Activated CD8-positive, alpha-beta memory T cell treated with anti-CD3 and anti-CD28 coated beads, Interleukin-2, amount 50 U/mL, for 24 hours (primary cell): ENCODE measurements at regions not wholly inside any gene's neighbourhood (a gene's known extent, or its start where the extent isn't known, plus 50 kb on each side); places are given as distances from the start of the nearest gene placed in this dataset.
"Not testable (repeated sequence)": the region's sequence is repeated elsewhere in the genome, so short reads cannot be mapped to it uniquely, and the experiment has no call there.

ENCODE experiments used
- DNase-seq: peaks from one replicate; pipeline ENCODE4 v3.0.0-alpha.2; 2020; ENCODE audit errors: extremely low read depth

- DNase-seq = no peak
Measured at GRCh38 chr14:105581551-105582341, 55.4 kb downstream of the TMEM121 start.

GRCh38 chr14:105582639-105583038 is 56.3 kb downstream of the TMEM121 start:
- no peak for DNase-seq

DNA sequence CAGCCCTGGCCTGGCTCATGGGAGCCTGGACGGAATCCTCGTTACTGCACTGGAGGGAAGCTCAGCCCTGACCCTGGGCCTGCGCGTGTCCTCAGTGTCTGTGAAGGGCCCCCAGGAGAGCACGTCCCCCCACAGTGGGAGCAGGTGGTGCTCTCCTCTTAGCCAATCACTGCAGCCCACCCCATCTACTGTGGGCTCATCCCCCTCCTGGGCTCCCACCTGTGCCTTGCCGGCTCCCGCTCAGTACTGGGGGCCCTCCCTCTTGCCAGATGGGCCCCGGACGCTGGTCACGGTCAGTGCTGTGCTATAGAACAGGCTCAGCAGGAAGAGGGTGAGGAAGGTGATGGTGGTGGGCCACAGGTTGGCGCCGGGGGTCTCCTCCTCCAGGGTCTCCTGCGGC is 57.5 kb downstream of the TMEM121 start:
- not testable (repeated sequence) for DNase-seq

- not testable (repeated sequence) for DNase-seq
Measured at GRCh38 chr14:105585290-105585689, 58.9 kb downstream of the TMEM121 start.

DNA sequence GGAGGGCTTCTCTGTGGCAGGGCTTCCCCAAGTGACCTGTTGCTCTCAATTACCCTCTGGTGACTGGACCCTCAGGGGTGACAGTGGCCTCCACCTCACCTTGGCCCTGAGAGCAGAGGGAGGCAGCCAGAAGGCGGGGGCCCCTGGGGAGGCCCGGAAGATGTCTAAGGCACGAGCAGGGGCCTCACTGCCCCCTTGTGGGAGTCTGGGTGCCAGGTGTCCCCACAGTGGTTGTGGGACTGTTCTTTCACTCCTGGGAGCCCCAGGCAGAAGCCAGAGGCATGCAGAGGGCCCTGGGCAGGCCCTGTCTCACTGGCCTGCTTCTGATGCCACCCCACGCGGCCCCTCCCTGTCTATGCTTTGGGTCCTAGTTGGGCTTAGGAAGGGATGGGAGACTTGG is 59.3 kb downstream of the TMEM121 start:
- not testable (repeated sequence) for DNase-seq

DNA sequence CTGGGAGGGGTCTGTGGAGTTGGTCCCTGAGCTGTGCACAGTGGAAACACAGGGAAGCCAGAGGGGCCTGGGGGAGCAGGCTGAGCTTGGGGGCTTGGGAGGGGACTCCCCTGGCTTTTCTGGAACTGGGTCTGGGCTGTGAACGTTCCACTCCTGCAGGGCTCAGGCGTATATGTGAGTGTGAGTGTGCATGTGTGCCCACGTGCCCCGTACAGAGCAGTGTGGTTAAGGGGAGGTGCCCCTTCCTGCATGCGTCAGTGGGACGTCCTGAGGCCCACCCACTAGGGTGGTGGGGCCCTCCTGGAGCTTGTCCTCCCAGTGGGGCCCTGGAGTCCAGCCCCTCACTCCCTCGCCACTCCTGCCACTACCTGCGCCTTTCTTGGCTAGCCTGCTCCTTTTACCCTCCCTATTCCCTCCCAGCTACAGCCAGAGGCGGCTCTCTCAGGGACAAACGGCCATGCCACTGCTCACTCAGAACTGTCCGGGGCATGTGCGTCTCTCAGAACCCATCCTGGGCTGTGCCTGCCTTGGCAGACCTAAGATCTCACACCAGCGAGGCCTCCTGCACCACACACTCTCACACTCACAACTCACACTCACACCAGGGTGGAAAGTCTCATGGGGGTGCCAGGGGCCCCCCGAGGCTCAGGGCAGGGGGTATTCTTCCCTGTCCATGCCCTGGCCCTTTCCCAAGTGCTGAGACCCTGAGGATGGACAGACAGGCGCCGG is 59.9 kb downstream of the TMEM121 start:
- DNase-seq = not testable (repeated sequence)

GRCh38 chr14:105587034-105587433 is 60.7 kb downstream of the TMEM121 start:
- not testable (repeated sequence) for DNase-seq

- not testable (repeated sequence) for DNase-seq
Measured at GRCh38 chr14:105587482-105588235, 61.3 kb downstream of the TMEM121 start.

DNA sequence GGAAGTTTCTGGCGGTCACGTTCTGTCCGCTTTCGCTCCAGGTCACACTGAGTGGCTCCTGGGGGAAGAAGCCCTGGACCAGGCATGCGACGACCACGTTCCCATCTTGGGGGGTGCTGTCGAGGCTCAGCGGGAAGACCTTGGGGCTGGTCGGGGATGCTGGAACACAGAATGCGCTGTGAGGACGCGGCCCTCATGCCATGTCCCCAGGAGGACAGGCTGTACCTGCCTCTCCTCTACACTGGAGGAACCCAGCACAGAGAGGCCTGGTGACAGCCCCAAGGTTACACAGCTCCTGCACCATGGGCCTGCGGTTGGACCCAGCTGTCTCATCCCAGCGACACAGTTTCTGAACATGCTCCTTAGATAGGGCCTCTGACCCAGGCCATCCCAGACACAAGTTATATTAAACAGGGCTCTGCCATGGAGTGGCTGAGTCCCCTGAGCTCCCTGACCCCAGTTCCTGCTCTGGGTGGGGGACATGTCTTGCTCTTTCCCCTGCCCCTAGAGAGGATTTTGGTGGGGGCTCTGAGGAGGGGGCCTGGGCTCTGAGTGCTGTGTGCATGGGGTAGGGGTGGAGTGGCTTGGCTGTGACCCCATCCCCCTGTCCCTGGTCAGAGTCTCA is 62.0 kb downstream of the TMEM121 start:
- no peak for DNase-seq

DNA sequence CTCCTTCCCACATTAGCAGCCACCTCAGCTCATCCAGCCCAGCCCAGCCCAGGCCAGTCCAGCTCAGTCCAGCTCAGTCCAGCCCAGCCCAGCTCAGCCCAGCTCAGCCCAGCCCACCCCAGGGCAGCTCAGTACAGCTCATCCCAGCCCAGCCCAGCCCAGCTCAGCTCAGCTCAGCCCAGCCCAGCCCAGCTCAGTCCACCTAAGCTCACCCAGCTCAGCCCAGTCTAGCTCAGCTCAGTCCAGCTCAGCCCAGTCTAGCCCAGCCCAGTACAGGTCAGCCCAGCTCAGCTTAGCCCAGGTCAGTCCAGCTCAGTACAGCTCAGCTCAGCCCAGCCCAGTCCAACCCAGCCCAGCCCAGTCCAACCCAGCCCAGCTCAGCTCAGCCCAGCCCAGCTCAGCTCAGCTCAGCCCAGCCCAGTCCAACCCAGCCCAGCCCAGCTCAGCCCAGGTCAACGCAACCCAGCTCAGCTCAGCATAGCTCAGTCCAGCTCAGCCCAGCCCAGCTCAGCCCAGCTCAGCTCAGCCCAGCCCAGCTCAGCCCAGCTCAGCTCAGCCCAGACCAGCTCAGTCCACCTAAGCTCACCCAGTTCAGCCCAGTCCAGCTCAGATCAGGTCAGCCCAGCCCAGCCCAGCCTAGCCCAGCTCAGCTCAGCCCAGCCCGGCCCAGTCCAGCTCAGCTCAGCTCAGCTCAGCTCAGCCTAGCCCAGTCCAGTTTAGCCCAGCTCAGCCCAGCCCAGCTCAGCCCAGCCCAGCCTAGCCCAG is 63.0 kb downstream of the TMEM121 start:
- DNase-seq = no peak

GRCh38 chr14:105589926-105590185 is 63.5 kb downstream of the TMEM121 start:
- not testable (repeated sequence) for DNase-seq

- DNase-seq = no peak
Measured at GRCh38 chr14:105591052-105591451, 64.7 kb downstream of the TMEM121 start.

- DNase-seq = not testable (repeated sequence)
Measured at GRCh38 chr14:105591792-105592341, 65.5 kb downstream of the TMEM121 start.

- DNase-seq = not testable (repeated sequence)
Measured at GRCh38 chr14:105592646-105593045, 66.3 kb downstream of the TMEM121 start.

DNA sequence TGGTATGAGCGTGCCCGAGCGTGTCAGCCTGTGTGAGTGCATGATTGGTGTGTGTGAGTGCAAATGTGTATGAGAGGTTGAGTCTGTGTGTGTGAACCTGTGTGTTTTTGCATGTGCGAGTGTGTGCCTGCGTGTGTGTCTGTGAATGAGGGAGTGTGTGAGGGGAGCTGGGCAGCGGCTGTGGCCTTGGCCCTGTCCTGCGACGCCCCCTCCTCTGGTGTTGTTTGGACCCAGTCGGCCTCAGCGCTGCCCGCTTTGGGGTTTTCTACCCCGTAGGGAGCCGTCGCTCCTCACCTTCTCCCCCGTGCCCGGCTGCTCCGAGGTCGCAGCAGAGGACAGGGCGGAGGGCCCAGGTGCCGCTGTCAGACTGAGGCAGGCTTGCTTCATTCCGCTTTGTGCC is 69.0 kb downstream of the TMEM121 start:
- not testable (repeated sequence) for DNase-seq

GRCh38 chr14:105596374-105596773 is 70.0 kb downstream of the TMEM121 start:
- DNase-seq = not testable (repeated sequence)

DNA sequence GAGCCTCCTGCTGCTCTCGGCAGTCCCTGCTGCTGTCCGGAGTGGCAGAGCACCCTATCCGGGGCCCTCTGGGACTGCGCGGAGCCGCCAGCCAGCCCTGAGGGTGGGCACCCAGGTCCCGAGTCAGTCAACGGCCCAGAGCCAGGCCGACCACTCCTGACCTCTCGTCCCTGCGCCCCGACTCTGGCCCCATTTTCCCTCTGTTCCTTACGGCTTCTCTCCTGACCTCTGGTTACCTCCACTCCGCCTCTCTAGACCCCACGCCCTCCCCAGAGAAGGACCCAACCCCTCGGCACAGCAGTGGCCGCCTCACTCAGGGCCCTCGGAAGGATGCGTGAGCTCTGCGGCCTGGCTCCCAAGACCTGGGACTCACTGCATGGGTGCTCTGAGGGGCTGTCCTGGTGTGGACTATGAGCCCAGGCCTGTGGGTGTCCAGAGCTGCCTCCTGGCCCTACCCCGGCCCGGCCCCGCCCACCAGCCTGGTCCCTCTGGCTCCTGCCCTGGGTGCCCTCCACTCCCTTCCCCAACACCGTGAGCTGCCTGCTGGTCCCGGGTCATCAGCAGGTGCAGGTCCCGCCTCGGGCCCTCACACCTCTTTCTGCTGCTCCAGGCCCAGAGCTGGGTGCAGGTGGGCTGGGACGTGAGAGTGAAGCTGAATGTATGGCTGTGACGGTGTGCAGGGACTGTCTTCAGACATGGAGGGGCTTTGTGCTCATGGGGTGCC is 71.8 kb downstream of the TMEM121 start:
- DNase-seq = not testable (repeated sequence)

DNA sequence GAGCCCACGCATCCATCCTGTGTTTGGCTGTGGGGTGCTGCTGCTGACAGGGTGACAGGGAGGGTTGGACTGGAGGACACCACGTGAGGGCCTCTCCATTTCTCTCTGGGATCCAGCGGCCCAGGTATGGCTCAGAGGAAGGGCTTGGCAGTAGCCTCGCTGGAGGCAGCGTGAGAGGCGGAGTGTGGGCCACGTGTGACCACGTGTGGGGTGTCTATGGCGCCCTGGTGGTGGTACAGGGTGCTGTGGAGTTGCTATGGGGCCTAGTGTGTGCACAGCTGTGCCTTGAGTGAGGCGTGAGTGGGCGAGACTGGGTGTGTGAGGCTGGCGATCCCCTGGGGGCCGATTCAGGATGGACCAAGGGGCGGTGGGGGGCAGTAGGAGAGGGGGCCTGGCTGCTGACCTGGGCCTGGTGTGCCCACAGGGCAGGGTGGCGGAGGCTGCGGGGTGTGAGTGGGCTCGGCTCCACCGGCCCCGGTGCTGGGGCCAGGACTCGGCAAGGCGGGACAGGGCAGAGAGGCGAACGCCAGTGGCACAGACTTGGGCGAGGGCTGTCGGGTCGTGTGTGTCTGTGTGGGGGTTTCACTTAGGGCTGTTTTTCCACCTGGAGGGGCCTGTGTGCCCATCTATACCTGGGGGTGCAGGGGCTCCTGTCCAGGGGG is 72.7 kb downstream of the TMEM121 start:
- not testable (repeated sequence) for DNase-seq

DNA sequence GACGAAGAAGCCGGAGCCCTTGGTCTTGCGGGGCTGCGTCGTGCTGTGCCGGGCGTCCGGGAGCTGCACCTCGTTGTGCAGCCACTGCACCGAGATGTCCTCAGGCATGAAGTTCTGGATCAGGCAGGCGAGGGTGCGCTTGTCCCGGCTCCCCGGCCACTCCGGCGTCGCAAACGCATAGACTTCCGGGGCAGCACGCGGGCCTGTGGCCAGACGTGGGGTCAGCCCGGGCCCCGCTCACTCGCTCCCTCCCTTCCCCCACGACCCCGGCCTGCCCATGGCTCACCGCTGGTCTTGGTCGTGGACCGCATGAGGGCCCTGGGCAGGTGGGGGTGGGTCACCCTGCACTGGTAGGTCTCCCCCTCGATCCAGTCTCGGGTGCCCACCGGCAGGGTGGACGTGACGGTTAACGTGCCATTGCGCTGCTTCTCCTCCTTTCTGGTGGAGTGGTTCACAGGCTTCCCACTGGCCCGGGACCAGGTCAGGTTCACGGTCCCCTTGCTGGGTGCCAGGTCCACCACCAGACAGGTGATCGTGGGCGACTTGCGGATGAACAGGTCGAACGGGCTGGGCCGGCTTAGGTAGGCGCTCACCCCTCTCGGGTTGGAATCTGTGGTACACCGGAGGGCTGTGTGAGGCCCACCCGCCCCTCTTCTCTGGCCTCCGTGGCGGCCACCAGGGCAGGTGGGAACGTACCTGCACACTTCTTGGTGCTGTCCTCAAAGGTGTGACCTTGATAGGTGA is 74.0 kb downstream of the TMEM121 start:
- not testable (repeated sequence) for DNase-seq
